ENCODE measurements at regions not wholly inside any gene's neighbourhood (a gene's known extent, or its start where the extent isn't known, plus 50 kb on each side); places are given as distances from the start of the nearest gene placed in this dataset.

- TF ChIP-seq POLR2AphosphoS5 (IDR thresholded peaks at IDR 0.05; ENCODE audit: low read depth, low read length) (no peak), PAX5 (IDR thresholded peaks at IDR 0.05; ENCODE audit: insufficient read depth, low read length, severe bottlenecking) (no peak), POLR2A (IDR thresholded peaks at IDR 0.05; ENCODE audit: low read depth, low read length) (no peak)
Measured at GRCh38 chr4:152072906-152073305, 312.1 kb upstream of the GATB start.

All from GM12891 (cell line).